AG09319 (cell line): ENCODE measurements at regions not wholly inside any gene's neighbourhood (a gene's known extent, or its start where the extent isn't known, plus 50 kb on each side); places are given as distances from the start of the nearest gene placed in this dataset.

Source experiments
- DNase-seq: peaks from one replicate; pipeline ENCODE4 v3.0.0-alpha.2; 2010; ENCODE audit warnings: low read depth; ENCODE audit errors: extremely low read depth
- CTCF ChIP-seq: IDR thresholded peaks from 2 replicates; pipeline ENCODE4 v1.5.1; 2011; ENCODE audit warnings: low read depth, mild to moderate bottlenecking, inconsistent platforms, low read length, moderate library complexity

- TF ChIP-seq CTCF: no peak
- no peak for DNase-seq
These were observed 1052.3 kb upstream of the CELF2 start for GRCh38 chr10:9965341-9965740.

DNA sequence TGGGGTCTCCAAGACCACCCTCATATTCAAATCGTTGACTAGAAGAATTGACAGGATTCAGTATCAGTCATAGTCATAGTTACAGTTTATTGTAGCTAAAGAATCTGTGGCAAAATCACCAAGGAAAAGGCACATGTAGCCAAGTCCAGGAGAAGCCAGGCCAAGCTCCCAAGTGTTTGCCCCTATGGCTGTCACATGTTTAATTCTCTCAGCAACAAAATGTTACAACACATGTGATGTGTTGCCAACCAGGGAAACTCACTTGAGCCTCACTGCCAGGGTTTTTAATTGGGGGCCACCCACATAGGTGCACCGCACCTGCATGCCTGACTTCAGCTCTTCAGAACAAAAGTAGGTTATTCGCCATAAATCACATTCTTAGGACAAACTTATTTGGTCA lies 1030.9 kb upstream of the CELF2 start:
- DNase-seq: no peak
- no peak for TF ChIP-seq CTCF

DNA sequence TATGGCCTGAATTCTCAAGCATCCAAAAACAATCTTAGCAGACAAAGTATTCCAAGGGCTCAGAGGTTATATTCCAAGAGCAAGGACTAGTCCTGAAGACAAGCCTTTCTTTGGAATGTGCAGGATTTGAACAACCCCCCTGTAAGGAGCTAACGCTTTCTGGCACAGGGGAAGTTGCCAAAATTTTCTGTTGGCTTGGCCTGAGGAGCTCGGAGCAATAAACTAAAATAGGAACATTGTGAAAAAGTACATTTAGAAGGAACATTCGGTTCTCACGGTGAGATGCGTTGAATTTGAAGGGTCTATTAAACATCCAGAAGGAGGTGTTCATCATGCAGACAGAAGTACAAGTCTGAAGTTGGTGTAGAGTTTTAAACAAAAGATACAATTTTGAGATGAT lies 1030.5 kb upstream of the CELF2 start:
- no peak for TF ChIP-seq CTCF

GRCh38 chr10:9992661-9993060 lies 1025.0 kb upstream of the CELF2 start:
- DNase-seq: no peak
- no peak for TF ChIP-seq CTCF

More for the DNA sequence above, 1030.5 kb upstream of the CELF2 start:
- no peak for DNase-seq

DNA sequence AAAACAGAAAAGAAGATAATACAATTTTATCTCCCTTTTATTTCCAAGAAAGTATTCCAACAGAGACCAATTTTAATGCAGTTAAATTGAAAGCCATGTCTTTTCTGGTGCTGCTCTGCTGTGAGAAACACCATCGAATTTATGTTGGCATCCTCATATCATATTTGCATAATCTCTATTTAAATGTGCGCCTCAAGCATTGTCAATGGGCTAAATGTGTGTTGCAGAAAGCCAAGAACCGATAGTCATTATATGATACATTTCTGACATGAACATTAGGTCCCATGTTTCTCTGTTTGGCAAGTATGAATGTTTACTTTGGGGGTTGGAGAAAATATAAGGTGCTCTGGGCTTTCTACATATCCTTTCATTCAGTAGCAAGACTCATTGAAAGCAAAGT lies 1023.5 kb upstream of the CELF2 start:
- DNase-seq: no peak
- no peak for TF ChIP-seq CTCF

GRCh38 chr10:9999627-10000026 lies 1018.0 kb upstream of the CELF2 start:
- DNase-seq: no peak

GRCh38 chr10:10007957-10008356 lies 1009.7 kb upstream of the CELF2 start:
- no peak for DNase-seq
- no peak for TF ChIP-seq CTCF

More at GRCh38 chr10:9999627-10000026, 1018.0 kb upstream of the CELF2 start:
- no peak for TF ChIP-seq CTCF
